ENCODE measurements at regions not wholly inside any gene's neighbourhood (a gene's known extent, or its start where the extent isn't known, plus 50 kb on each side); places are given as distances from the start of the nearest gene placed in this dataset.

DNA sequence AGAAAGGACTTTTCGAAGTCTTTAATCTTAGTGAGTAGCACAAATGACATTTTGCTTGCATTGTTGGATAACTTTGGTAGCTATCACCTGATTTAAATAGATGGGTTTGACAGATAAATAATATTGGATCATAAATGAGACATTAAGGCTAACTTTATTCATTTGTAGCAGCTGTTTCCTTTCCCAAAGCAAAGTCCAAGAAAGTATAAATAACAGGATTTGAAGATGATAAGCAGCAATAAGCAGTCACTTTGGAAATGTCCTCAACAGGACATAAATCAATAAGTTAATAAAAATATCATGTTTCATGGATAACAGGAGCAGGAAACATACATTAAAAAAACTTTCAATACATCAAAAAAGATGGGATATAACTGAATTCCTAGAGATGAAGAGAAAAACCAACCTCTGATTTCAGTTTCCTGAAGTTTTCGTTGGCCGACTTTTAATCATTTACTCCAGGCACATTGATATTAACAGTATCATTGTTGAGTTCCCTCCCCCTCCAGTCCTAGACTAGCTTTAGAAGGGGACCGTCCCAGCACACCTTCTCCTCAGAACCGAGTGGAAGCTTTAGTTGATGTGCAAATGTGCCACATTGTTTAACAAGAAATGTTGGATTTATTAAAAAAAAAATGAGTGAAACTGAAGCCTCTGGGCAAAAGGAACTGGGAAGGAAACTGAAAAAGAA is 169.9 kb upstream of the AGA start:
- TF ChIP-seq FOXP2 (optimal IDR thresholded peaks at IDR 0.05; ENCODE audit: control extremely low read depth, extremely low read length, insufficient read depth): no peak
- no peak for TF ChIP-seq EZH2 (IDR thresholded peaks at IDR 0.05)
